Upper lobe of left lung (tissue), 4 donors: ENCODE measurements at regions not wholly inside any gene's neighbourhood (a gene's known extent, or its start where the extent isn't known, plus 50 kb on each side); places are given as distances from the start of the nearest gene placed in this dataset.

ENCODE experiments used
- EP300 ChIP-seq, 4 donors: sonication (generic); formaldehyde crosslinking; IDR thresholded peaks; one replicate each; pipeline ENCODE4 v1.5.1; 2017; ENCODE audit warnings: antibody characterized with exemption in 4 of 4, control low read depth in 2 of 4
- POLR2A ChIP-seq, 4 donors: fragments of 450-650 bp; IDR thresholded peaks; one replicate each; pipeline ENCODE4 v1.5.1; 2016 to 2017; ENCODE audit warnings: antibody characterized with exemption in 4 of 4, mild to moderate bottlenecking in 2 of 4
- POLR2AphosphoS5 ChIP-seq, 2 donors: sonication (generic); formaldehyde crosslinking; IDR thresholded peaks; one replicate each; pipeline ENCODE4 v1.5.1; 2017; ENCODE audit warnings: antibody characterized with exemption in 2 of 2
- TF ChIP-seq, protein P1 (sequence below), 6 experiments: fragments of 450-650 bp in 4 of 6; fragments of 200-600 bp in 2 of 6; sonication (generic) in 2 of 6; IDR thresholded peaks; one replicate each; pipeline ENCODE4 v1.5.1; 2016 to 2019; ENCODE audit warnings: antibody characterized with exemption in 6 of 6

DNA sequence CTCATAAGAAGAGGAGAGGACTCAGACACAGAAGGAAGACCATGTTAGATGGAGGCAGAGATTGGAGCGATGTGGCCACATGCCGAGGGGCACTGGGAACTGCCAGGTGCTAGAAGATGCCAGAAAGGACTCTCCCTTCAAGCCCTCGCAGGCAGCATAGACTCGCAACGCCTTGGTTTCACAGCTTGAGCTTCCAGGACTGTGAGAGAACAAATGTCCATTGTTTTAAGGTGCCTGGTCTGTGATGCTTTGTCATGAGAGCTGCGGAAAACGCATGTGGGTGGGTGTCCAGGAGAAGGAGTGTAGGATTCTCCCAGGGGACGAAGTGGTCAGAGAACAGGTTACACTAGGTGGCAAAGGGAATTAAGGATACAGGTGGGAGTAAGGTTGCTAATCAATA, 125.9 kb upstream of the USP29 start:
- TF ChIP-seq, protein P1, sequence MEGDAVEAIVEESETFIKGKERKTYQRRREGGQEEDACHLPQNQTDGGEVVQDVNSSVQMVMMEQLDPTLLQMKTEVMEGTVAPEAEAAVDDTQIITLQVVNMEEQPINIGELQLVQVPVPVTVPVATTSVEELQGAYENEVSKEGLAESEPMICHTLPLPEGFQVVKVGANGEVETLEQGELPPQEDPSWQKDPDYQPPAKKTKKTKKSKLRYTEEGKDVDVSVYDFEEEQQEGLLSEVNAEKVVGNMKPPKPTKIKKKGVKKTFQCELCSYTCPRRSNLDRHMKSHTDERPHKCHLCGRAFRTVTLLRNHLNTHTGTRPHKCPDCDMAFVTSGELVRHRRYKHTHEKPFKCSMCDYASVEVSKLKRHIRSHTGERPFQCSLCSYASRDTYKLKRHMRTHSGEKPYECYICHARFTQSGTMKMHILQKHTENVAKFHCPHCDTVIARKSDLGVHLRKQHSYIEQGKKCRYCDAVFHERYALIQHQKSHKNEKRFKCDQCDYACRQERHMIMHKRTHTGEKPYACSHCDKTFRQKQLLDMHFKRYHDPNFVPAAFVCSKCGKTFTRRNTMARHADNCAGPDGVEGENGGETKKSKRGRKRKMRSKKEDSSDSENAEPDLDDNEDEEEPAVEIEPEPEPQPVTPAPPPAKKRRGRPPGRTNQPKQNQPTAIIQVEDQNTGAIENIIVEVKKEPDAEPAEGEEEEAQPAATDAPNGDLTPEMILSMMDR (IDR thresholded peaks at IDR 0.05): no peak
- TF ChIP-seq POLR2A (IDR thresholded peaks at IDR 0.05) (no peak), POLR2AphosphoS5 (IDR thresholded peaks at IDR 0.05) (no peak), EP300 (IDR thresholded peaks at IDR 0.05) (no peak)
